ENCODE measurements at regions not wholly inside any gene's neighbourhood (a gene's known extent, or its start where the extent isn't known, plus 50 kb on each side); places are given as distances from the start of the nearest gene placed in this dataset.

DNA sequence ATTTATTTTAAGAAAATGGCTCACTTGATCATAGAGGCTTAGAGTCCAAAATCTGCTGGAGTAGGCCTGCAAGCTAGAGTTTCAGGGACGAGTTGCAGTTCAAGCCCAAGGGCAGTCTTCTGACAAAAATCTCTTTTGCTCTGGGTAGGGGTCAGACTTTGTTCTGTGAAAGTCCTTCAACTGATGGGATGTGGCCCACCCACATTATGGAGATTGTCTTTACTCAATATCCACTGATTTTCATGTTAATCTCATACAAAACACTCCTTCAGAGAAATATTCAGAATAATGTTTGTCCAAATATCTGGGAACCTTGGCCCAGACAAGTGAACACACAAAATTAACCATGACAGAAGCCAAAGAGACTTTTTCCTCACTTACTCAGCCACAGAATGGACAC lies 98.6 kb upstream of the RSPO3 start:
- Histone ChIP-seq H3K9me2 (replicated peaks; ENCODE audit: low read length) (no peaks in the 10 kb centered on the region), H3F3A (ENCODE audit: low read length, unreplicated experiment) (no peaks in the 10 kb centered on the region), H3K9ac (ENCODE audit: low read length) (no peak overlapping the region), H3K36me3 (ENCODE audit: low read depth, low read length) (no peaks in the 10 kb centered on the region), H3K27me3 (ENCODE audit: low read length) (no peaks in the 10 kb centered on the region), H3K27ac (ENCODE audit: low read length) (no peak overlapping the region), H3K79me2 (ENCODE audit: low read length) (no peaks in the 10 kb centered on the region), H3K9me3 (ENCODE audit: low read length) (no peaks in the 10 kb centered on the region), H2AFZ (ENCODE audit: low read length) (no peak overlapping the region), H3K4me3 (ENCODE audit: low read length) (no peak overlapping the region), H4K20me1 (ENCODE audit: low read length) (no peaks in the 10 kb centered on the region), H3K4me1 (ENCODE audit: insufficient read depth, low read length) (no peaks in the 10 kb centered on the region), H3K4me2 (ENCODE audit: low read length) (no peak overlapping the region)
- intact Hi-C loops (cut with micrococcal nuclease): no loop called here
- BruUV-seq (replicated peaks): no TSS peak
- POLR2A ChIA-PET (ENCODE audit: unreplicated experiment): no interaction called here
- TF ChIP-seq, protein P1, sequence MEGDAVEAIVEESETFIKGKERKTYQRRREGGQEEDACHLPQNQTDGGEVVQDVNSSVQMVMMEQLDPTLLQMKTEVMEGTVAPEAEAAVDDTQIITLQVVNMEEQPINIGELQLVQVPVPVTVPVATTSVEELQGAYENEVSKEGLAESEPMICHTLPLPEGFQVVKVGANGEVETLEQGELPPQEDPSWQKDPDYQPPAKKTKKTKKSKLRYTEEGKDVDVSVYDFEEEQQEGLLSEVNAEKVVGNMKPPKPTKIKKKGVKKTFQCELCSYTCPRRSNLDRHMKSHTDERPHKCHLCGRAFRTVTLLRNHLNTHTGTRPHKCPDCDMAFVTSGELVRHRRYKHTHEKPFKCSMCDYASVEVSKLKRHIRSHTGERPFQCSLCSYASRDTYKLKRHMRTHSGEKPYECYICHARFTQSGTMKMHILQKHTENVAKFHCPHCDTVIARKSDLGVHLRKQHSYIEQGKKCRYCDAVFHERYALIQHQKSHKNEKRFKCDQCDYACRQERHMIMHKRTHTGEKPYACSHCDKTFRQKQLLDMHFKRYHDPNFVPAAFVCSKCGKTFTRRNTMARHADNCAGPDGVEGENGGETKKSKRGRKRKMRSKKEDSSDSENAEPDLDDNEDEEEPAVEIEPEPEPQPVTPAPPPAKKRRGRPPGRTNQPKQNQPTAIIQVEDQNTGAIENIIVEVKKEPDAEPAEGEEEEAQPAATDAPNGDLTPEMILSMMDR (conservative IDR thresholded peaks at IDR 0.05; ENCODE audit: low read depth, low read length): no peak
- TF ChIP-seq EZH2phosphoT487 (IDR thresholded peaks at IDR 0.05; ENCODE audit: borderline replicate concordance, low read length) (no peak), EZH2 (IDR thresholded peaks at IDR 0.05; ENCODE audit: low read length, unreplicated experiment) (no peak)
- DNase-seq (no peak), ATAC-seq (no peak)
- CTCF ChIA-PET: no interaction called here

- H3K4me2 ChIP-seq (ENCODE audit: low read length): no peak overlapping the region
- DNase-seq (no peak), ATAC-seq (no peak)
- no peaks in the 10 kb centered on the region for H3K36me3 ChIP-seq (ENCODE audit: low read depth, low read length)
- no peaks in the 10 kb centered on the region for H3K27me3 ChIP-seq (ENCODE audit: low read length)
- H3K79me2 ChIP-seq (ENCODE audit: low read length): no peaks in the 10 kb centered on the region
- POLR2A ChIA-PET (ENCODE audit: unreplicated experiment): no interaction called here
- no peaks in the 10 kb centered on the region for H3F3A ChIP-seq (ENCODE audit: low read length, unreplicated experiment)
- H3K9me3 ChIP-seq (ENCODE audit: low read length): no peaks in the 10 kb centered on the region
- H3K4me3 ChIP-seq (ENCODE audit: low read length): no peak overlapping the region
- no peak overlapping the region for H3K27ac ChIP-seq (ENCODE audit: low read length)
- BruUV-seq (replicated peaks): no TSS peak
- intact Hi-C loops (cut with micrococcal nuclease): no loop called here
- peaks cover 11% of the 10 kb centered on the region; the same call in 1 of the 2 replicates for H3K4me1 ChIP-seq (ENCODE audit: insufficient read depth, low read length)
- H3K9me2 ChIP-seq (replicated peaks; ENCODE audit: low read length): no peaks in the 10 kb centered on the region
- no peak overlapping the region for H2AFZ ChIP-seq (ENCODE audit: low read length)
- TF ChIP-seq EZH2 (IDR thresholded peaks at IDR 0.05; ENCODE audit: low read length, unreplicated experiment) (no peak), EZH2phosphoT487 (IDR thresholded peaks at IDR 0.05; ENCODE audit: borderline replicate concordance, low read length) (no peak)
- TF ChIP-seq, protein P1 (conservative IDR thresholded peaks at IDR 0.05; ENCODE audit: low read depth, low read length): no peak
- H3K9ac ChIP-seq (ENCODE audit: low read length): no peak overlapping the region
- CTCF ChIA-PET: no interaction called here
- H4K20me1 ChIP-seq (ENCODE audit: low read length): no peaks in the 10 kb centered on the region
Measured at GRCh38 chr6:127022302-127022701, 96.2 kb upstream of the RSPO3 start.

DNA sequence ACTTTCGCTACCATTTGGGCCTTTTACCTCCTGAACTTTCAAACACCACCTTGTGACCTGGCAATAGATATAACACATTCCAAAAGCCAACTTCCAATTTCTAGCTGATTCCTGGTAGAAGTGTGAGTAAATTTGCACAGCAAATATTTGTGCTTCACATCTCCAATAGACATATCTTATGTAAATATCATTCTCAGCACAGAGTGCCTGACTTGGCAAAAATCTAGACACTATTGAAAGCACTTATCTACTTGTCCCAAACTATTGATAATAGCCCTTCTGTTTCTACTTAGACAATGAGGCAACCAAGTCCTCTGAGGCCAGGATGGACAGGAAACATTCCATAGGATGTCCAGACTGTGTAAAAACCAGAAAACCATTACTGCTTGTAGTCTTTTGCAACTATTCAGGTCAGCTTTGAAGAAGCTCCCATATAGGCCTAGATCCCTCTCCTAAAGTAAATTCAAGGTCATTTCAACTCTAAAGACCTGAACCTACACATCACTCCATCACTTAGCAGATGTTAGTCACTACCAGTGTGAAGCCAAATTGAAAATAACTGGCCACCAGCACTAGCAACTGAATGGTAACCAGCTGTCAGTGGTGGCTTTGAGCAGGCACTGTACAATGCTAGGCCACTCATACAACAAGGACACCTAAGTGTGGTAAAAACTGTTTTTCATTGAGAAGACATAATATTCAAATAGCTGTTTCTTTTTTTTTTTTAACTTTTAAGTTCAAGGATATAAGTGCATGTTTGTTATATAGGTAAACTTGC lies 95.3 kb upstream of the RSPO3 start:
- ATAC-seq (no peak), DNase-seq (no peak)
- intact Hi-C loops (cut with micrococcal nuclease): no loop called here
- Histone ChIP-seq H4K20me1 (ENCODE audit: low read length) (no peaks in the 10 kb centered on the region), H3K4me2 (ENCODE audit: low read length) (no peak overlapping the region), H3K9ac (ENCODE audit: low read length) (no peak overlapping the region), H3K27ac (ENCODE audit: low read length) (no peak overlapping the region), H3K36me3 (ENCODE audit: low read depth, low read length) (no peaks in the 10 kb centered on the region), H3K79me2 (ENCODE audit: low read length) (no peaks in the 10 kb centered on the region), H2AFZ (ENCODE audit: low read length) (no peak overlapping the region), H3K27me3 (ENCODE audit: low read length) (no peaks in the 10 kb centered on the region), H3K9me3 (ENCODE audit: low read length) (no peaks in the 10 kb centered on the region), H3K9me2 (replicated peaks; ENCODE audit: low read length) (no peaks in the 10 kb centered on the region), H3F3A (ENCODE audit: low read length, unreplicated experiment) (no peaks in the 10 kb centered on the region), H3K4me3 (ENCODE audit: low read length) (no peak overlapping the region), H3K4me1 (ENCODE audit: insufficient read depth, low read length) (peaks cover 11% of the 10 kb centered on the region; the same call in 1 of the 2 replicates)
- BruUV-seq (replicated peaks): no TSS peak
- CTCF ChIA-PET: no interaction called here
- POLR2A ChIA-PET (ENCODE audit: unreplicated experiment): no interaction called here
- TF ChIP-seq EZH2 (IDR thresholded peaks at IDR 0.05; ENCODE audit: low read length, unreplicated experiment) (no peak), EZH2phosphoT487 (IDR thresholded peaks at IDR 0.05; ENCODE audit: borderline replicate concordance, low read length) (no peak)
- TF ChIP-seq, protein P1 (conservative IDR thresholded peaks at IDR 0.05; ENCODE audit: low read depth, low read length): no peak
